OCI-LY3 (cell line): ENCODE measurements at regions not wholly inside any gene's neighbourhood (a gene's known extent, or its start where the extent isn't known, plus 50 kb on each side); places are given as distances from the start of the nearest gene placed in this dataset.

Experiments
- EZH2phosphoT487 ChIP-seq: fragments of 200-600 bp; shearing (Covaris generic); IDR thresholded peaks from 2 replicates; pipeline ENCODE4 v1.6.1; 2018; ENCODE audit warnings: antibody characterized with exemption, mixed run types, low read depth
- TF ChIP-seq, protein P1 (sequence below): fragments of 200-600, 300-600 bp; sonication (generic); IDR thresholded peaks from 2 replicates; pipeline ENCODE4 v1.5.1; 2014; ENCODE audit warnings: antibody characterized with exemption, low read length, low read depth

DNA sequence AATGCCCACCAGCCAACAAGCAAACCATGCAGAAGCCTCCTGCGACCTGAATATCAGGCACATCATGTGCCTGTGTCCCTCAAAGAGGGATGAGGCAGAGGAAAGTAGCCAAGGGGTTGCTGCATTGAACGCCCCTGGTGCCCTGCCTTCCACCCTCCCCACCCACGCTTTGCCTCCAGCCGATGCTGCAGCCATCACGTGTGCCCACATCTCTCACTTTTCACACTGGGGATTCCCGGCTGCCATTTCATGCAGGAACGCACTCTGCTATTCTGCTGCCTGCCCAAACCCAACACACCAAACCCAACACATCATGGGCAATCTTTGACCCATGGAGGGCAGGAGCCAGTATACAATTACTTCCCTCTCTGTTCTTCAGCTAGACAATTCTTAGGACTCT, 462.2 kb upstream of the PROK2 start:
- TF ChIP-seq, protein P1, sequence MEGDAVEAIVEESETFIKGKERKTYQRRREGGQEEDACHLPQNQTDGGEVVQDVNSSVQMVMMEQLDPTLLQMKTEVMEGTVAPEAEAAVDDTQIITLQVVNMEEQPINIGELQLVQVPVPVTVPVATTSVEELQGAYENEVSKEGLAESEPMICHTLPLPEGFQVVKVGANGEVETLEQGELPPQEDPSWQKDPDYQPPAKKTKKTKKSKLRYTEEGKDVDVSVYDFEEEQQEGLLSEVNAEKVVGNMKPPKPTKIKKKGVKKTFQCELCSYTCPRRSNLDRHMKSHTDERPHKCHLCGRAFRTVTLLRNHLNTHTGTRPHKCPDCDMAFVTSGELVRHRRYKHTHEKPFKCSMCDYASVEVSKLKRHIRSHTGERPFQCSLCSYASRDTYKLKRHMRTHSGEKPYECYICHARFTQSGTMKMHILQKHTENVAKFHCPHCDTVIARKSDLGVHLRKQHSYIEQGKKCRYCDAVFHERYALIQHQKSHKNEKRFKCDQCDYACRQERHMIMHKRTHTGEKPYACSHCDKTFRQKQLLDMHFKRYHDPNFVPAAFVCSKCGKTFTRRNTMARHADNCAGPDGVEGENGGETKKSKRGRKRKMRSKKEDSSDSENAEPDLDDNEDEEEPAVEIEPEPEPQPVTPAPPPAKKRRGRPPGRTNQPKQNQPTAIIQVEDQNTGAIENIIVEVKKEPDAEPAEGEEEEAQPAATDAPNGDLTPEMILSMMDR = no peak
- no peak for TF ChIP-seq EZH2phosphoT487
